SK-N-SH (cell line): ENCODE measurements at regions not wholly inside any gene's neighbourhood (a gene's known extent, or its start where the extent isn't known, plus 50 kb on each side); places are given as distances from the start of the nearest gene placed in this dataset.
"Not testable (repeated sequence)": the region's sequence is repeated elsewhere in the genome, so short reads cannot be mapped to it uniquely, and the experiment has no call there.

Experiments used
- CTCF ChIA-PET: fragments of 300-600, 350-600 bp; formaldehyde crosslinking; extraction: SDS; loops from one replicate; lab custom pipeline; 2021; lab: Yijun Ruan, JAX
- POLR2A ChIA-PET: fragments of 350-600 bp; sonication (Branson Sonifier 250); formaldehyde crosslinking; extraction: SDS; loops from one replicate; lab custom pipeline; 2020; ENCODE audit warnings: antibody characterized with exemption, inconsistent platforms; lab: Yijun Ruan, JAX
- DNase-seq: peaks from one replicate; pipeline ENCODE4 v3.0.0; 2012
- H2AFZ ChIP-seq: fragments of 200-600 bp; sonication (generic); 2 replicates; pipeline ENCODE4 v1.8.1; 2016; ENCODE audit warnings: antibody characterized with exemption, mild to moderate bottlenecking, low read depth
- H3F3A ChIP-seq: fragments of 200-600 bp; sonication (generic); replicated peaks from 2 replicates; pipeline ENCODE3; 2016; ENCODE audit warnings: antibody characterized with exemption, mild to moderate bottlenecking; ENCODE audit not compliant: insufficient read depth
- H3K27ac ChIP-seq, 2 experiments: fragments of 200-500 bp in 1 of 2; fragments of 200-600 bp in 1 of 2; sonication (Bioruptor generic) in 1 of 2; sonication (generic), shearing (Covaris generic) in 1 of 2; 2 replicates each; pipeline versions ENCODE4 v1.5.1 to v1.6.1; 2014 to 2016; ENCODE audit warnings: low read depth in 2 of 2, inconsistent platforms in 1 of 2, low read length in 1 of 2, mild to moderate bottlenecking in 1 of 2, mixed read lengths in 1 of 2
- H3K27me3 ChIP-seq: fragments of 200-600 bp; sonication (generic), shearing (Covaris generic); 2 replicates; pipeline ENCODE4 v1.6.1; 2016; ENCODE audit warnings: mixed run types; ENCODE audit not compliant: insufficient read depth
- H3K36me3 ChIP-seq, 2 experiments: fragments of 200-500 bp in 1 of 2; fragments of 200-600 bp in 1 of 2; sonication (Bioruptor generic) in 1 of 2; sonication (generic) in 1 of 2; replicated peaks in 1 of 2; 2 replicates each; pipeline versions ENCODE3 to v1.5.1; 2014 to 2016; ENCODE audit warnings: low read length in 1 of 2, mild to moderate bottlenecking in 1 of 2; ENCODE audit not compliant: insufficient read depth in 2 of 2, control insufficient read depth in 1 of 2
- H3K4me1 ChIP-seq, 2 experiments: fragments of 200-500 bp in 1 of 2; fragments of 200-600 bp in 1 of 2; sonication (Bioruptor generic) in 1 of 2; sonication (generic), shearing (Covaris generic) in 1 of 2; 2 replicates each; pipeline versions ENCODE4 v1.5.1 to v1.6.1; 2014 to 2016; ENCODE audit warnings: low read depth in 1 of 2, low read length in 1 of 2, mixed run types in 1 of 2; ENCODE audit not compliant: insufficient read depth in 2 of 2, control insufficient read depth in 1 of 2
- H3K4me2 ChIP-seq: fragments of 200-600 bp; sonication (generic), shearing (Covaris generic); 2 replicates; pipeline ENCODE4 v1.6.1; 2017; ENCODE audit warnings: mixed run types
- H3K4me3 ChIP-seq, 2 experiments: fragments of 200-500 bp in 1 of 2; fragments of 200-600 bp in 1 of 2; sonication (Bioruptor generic) in 1 of 2; sonication (generic), shearing (Covaris generic) in 1 of 2; 2 replicates each; pipeline versions ENCODE4 v1.5.1 to v1.8.1; 2014 to 2016; ENCODE audit warnings: low read depth in 2 of 2, inconsistent platforms in 1 of 2, low read length in 1 of 2, mild to moderate bottlenecking in 1 of 2, mixed read lengths in 1 of 2, moderate library complexity in 1 of 2
- H3K79me2 ChIP-seq: fragments of 200-600 bp; sonication (generic); 2 replicates; pipeline ENCODE4 v1.8.1; 2017; ENCODE audit warnings: mild to moderate bottlenecking; ENCODE audit not compliant: insufficient read depth
- H3K9ac ChIP-seq: fragments of 200-600 bp; sonication (generic); 2 replicates; pipeline ENCODE4 v1.6.1; 2017; ENCODE audit warnings: mixed run types
- H3K9me2 ChIP-seq: fragments of 200-600 bp; sonication (generic); 2 replicates; pipeline ENCODE4 v1.6.1; 2017; ENCODE audit warnings: mixed run types
- H3K9me3 ChIP-seq: fragments of 200-600 bp; sonication (generic); 2 replicates; pipeline ENCODE4 v1.6.1; 2017; ENCODE audit warnings: mixed run types, mild to moderate bottlenecking, moderate library complexity
- H4K20me1 ChIP-seq: fragments of 200-600 bp; sonication (generic); 2 replicates; pipeline ENCODE4 v1.6.1; 2017; ENCODE audit warnings: mild to moderate bottlenecking, mixed run types; ENCODE audit not compliant: insufficient read depth
- CHD2 ChIP-seq: fragments of 150-350 bp; IDR thresholded peaks from 2 replicates; pipeline ENCODE4 v1.6.1; 2018; ENCODE audit warnings: low read length; ENCODE audit not compliant: partially characterized antibody
- ELF1 ChIP-seq: IDR thresholded peaks from 2 replicates; pipeline ENCODE4 v1.4.0; 2012
- FOSL2 ChIP-seq: IDR thresholded peaks from 2 replicates; pipeline ENCODE4 v1.4.0; 2012; ENCODE audit warnings: low read depth, mild to moderate bottlenecking, moderate library complexity, borderline replicate concordance
- FOXJ3 ChIP-seq: sonication (generic); formaldehyde crosslinking; IDR thresholded peaks from 2 replicates; pipeline ENCODE4 v1.5.1; 2020; ENCODE audit warnings: mild to moderate bottlenecking, missing genetic modification reagents
- FOXM1 ChIP-seq: IDR thresholded peaks from 2 replicates; pipeline ENCODE4 v1.4.0; 2012; ENCODE audit warnings: low read depth, mild to moderate bottlenecking
- GABPA ChIP-seq: IDR thresholded peaks from 2 replicates; pipeline ENCODE4 v1.4.0; 2012; ENCODE audit warnings: low read depth, mild to moderate bottlenecking
- JUND ChIP-seq: IDR thresholded peaks from 2 replicates; pipeline ENCODE4 v1.4.0; 2012
- MAX ChIP-seq: IDR thresholded peaks from 2 replicates; pipeline ENCODE4 v1.4.0; 2012; ENCODE audit warnings: low read depth
- MXI1 ChIP-seq: IDR thresholded peaks from 2 replicates; pipeline ENCODE4 v1.6.1; 2012; ENCODE audit warnings: mild to moderate bottlenecking, low read depth, low read length, improper control_type of control experiment
- NRF1 ChIP-seq: IDR thresholded peaks from 2 replicates; pipeline ENCODE4 v1.6.1; 2012; ENCODE audit warnings: low read depth, mild to moderate bottlenecking, low read length
- RAD21 ChIP-seq: IDR thresholded peaks from 2 replicates; pipeline ENCODE4 v1.6.1; 2012; ENCODE audit warnings: mild to moderate bottlenecking, low read length
- RCOR1 ChIP-seq: fragments of 150-350 bp; IDR thresholded peaks from 2 replicates; pipeline ENCODE4 v1.6.1; 2017; ENCODE audit warnings: antibody characterized with exemption, low read length
- TAF1 ChIP-seq: IDR thresholded peaks from 2 replicates; pipeline ENCODE4 v1.6.1; 2012; ENCODE audit warnings: low read depth, mild to moderate bottlenecking, low read length, moderate library complexity, borderline replicate concordance
- TEAD4 ChIP-seq: IDR thresholded peaks from 2 replicates; pipeline ENCODE4 v1.4.0; 2012; ENCODE audit warnings: mild to moderate bottlenecking, borderline replicate concordance; ENCODE audit not compliant: insufficient read depth
- USF1 ChIP-seq: IDR thresholded peaks from 2 replicates; pipeline ENCODE4 v1.4.0; 2012; ENCODE audit warnings: low read depth, borderline replicate concordance
- USF2 ChIP-seq: fragments of 150-350 bp; IDR thresholded peaks from 2 replicates; pipeline ENCODE4 v1.6.1; 2017; ENCODE audit warnings: antibody characterized with exemption, low read length, low read depth, borderline replicate concordance
- WGBS: methylation state at CpG from one replicate; pipeline ENCODE4 v1.1.6; 2017; ENCODE audit warnings: low lambda C conversion rate; 5-methylcytosine and 5-hydroxymethylcytosine counted together

DNA sequence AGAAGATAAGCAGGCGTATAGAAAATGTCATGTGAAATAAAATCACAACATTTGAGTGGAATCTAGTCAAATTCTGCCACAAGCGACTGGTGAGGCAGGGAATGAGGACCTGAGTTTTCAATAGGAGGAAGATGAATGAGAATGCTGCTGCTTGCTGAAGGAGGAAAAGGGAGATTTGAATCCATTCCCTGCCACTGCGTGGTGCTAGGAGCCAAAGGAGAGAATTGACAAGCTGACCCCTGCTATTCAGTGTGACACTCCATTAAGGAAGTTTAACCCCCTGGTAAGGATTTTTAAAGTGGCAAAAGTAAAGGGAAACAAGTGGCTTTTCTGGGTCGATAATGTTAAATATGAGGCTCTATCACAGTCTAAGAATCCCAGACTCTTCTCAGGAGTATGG lies 314.0 kb downstream of the NAF1 start:
- H3K4me2 ChIP-seq, result no peak overlapping the region
- no peak overlapping the region for H3K9ac ChIP-seq
- ChIA-PET CTCF (interaction anchor here (0.6 kb wide), 1 partner anchor 584 kb away, joined by 4 read pairs; no protein-coding TSS in a partner anchor), POLR2A (no interaction called here)
- no peaks in the 10 kb centered on the region for H3K4me1 ChIP-seq
- no peaks in the 10 kb centered on the region for H3F3A ChIP-seq
- WGBS, result 12% methylated on average over 4 of the region's 4 CpGs
- H3K27ac ChIP-seq, result no peak overlapping the region
- no peak overlapping the region for H3K4me3 ChIP-seq
- H3K9me3 ChIP-seq, result no peaks in the 10 kb centered on the region
- H4K20me1 ChIP-seq, result no peaks in the 10 kb centered on the region
- no peaks in the 10 kb centered on the region for H3K9me2 ChIP-seq
- H3K27me3 ChIP-seq, result no peaks in the 10 kb centered on the region
- no peaks in the 10 kb centered on the region for H3K36me3 ChIP-seq
- H2AFZ ChIP-seq, result no peak overlapping the region
- DNase-seq, result no peak
- no peaks in the 10 kb centered on the region for H3K79me2 ChIP-seq
- TF ChIP-seq RAD21 (no peak), MAX (no peak), USF2 (no peak), RCOR1 (no peak), ELF1 (no peak), USF1 (no peak), JUND (no peak), MXI1 (no peak), FOSL2 (no peak), FOXM1 (no peak), GABPA (no peak), TAF1 (no peak), TEAD4 (no peak), CHD2 (no peak), FOXJ3 (CRISPR knock-in tag) (no peak), NRF1 (no peak)

DNA sequence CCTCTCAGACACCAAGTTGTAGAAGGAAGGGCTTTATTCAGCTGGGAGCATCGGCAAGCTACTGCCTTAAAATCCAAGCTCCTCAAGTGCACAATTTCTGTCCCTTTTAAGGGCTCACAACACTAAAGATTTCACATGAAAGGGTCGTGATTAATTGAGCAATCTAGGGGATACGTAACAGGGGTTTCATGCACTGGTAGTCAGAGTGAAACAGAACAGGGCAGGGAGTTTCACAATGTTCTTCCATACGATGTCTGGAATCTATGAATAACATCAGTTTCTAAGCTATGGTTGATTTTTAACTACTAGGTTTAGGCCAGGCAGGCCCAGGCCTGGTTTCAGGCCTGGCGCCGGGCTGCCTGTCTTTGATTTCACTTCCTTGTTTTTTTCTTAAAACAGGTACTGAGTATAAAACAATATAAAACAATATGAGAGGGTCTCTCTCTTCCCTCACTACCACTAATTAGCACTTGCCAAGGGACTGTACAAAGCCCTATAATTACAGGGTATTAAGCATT lies 315.4 kb downstream of the NAF1 start:
- not testable (repeated sequence) for H3K27me3 ChIP-seq, H2AFZ ChIP-seq

More for the DNA sequence above, 315.4 kb downstream of the NAF1 start:
- H3K4me2 ChIP-seq, H3K79me2 ChIP-seq, H4K20me1 ChIP-seq, H3K36me3 ChIP-seq, DNase-seq, H3K9me3 ChIP-seq, H3K4me1 ChIP-seq, H3K4me3 ChIP-seq, H3F3A ChIP-seq, H3K27ac ChIP-seq, H3K9ac ChIP-seq, H3K9me2 ChIP-seq, POLR2A ChIA-PET: not testable (repeated sequence)
- 38% methylated on average over 6 of the region's 6 CpGs for WGBS
- CTCF ChIA-PET, result interaction anchor here (1.0 kb wide), 1 partner anchor 13 kb away, joined by 3 read pairs; no protein-coding TSS in a partner anchor
